ENCODE measurements at regions not wholly inside any gene's neighbourhood (a gene's known extent, or its start where the extent isn't known, plus 50 kb on each side); places are given as distances from the start of the nearest gene placed in this dataset.

- TF ChIP-seq GATA2 (IDR thresholded peaks at IDR 0.05; ENCODE audit: low read depth, low read length) (no peak), GATA3 (IDR thresholded peaks at IDR 0.05; ENCODE audit: low read depth, low read length) (no peak)
Observed at GRCh38 chr12:91502208-91502607, 319.6 kb upstream of the DCN start.
